K562 (cell line): ENCODE measurements at regions not wholly inside any gene's neighbourhood (a gene's known extent, or its start where the extent isn't known, plus 50 kb on each side); places are given as distances from the start of the nearest gene placed in this dataset.

Experiments used
- ATAC-seq: fragments of 200-7000 bp; cut with Tn5 transposase; 3 replicates; pipeline ENCODE4 v1.9.1; 2020; ENCODE audit warnings: moderate library complexity
- BruUV-seq: library from RNA; stranded (reverse); fragments of 400-500 nt; replicated peaks from 2 replicates; lab custom pipeline; 2021; lab: Mats Ljungman, UMichigan
- CTCF ChIA-PET: fragments of 300-600 bp; formaldehyde crosslinking; extraction: SDS; loops from one replicate; lab custom pipeline; 2021; ENCODE audit warnings: low intra/inter-chr PET ratio; lab: Yijun Ruan, JAX
- POLR2A ChIA-PET: fragments of 300-600, 350-650 bp; sonication (Branson Sonifier 250); formaldehyde crosslinking; extraction: SDS; loops from one replicate; lab custom pipeline; 2021; ENCODE audit warnings: antibody characterized with exemption, inconsistent platforms; lab: Yijun Ruan, JAX
- DNase-seq, 4 experiments: peaks; one replicate each; pipeline versions ENCODE4 v3.0.0 to v3.0.0-alpha.2; 2011 to 2018; ENCODE audit warnings: low spot score in 3 of 4, mixed read lengths in 3 of 4; ENCODE audit errors: extremely low read depth in 1 of 4
- FAIRE-seq: peaks from 2 replicates; lab custom pipeline; 2011; peaks lifted over from hg19 to GRCh38; lab: Jason Lieb, UNC
- H2AFZ ChIP-seq: 2 replicates; pipeline ENCODE4 v1.6.0; 2011; ENCODE audit warnings: low read depth, low read length, control low read depth, inconsistent platforms
- H3K27ac ChIP-seq: fragments of 200-600 bp; 3 replicates; pipeline ENCODE4 v1.8.0; 2011; ENCODE audit warnings: low read depth, mild to moderate bottlenecking, control low read depth, inconsistent platforms, low read length, moderate library complexity, mixed read lengths; ENCODE audit errors: extremely low read depth
- H3K27me3 ChIP-seq, 2 experiments: fragments of 300-600 bp in 1 of 2; 2 replicates in 1 of 2; 3 replicates in 1 of 2; pipeline versions ENCODE4 v1.6.0 to v1.8.0; 2011; ENCODE audit warnings: inconsistent platforms in 2 of 2, low read length in 2 of 2, mild to moderate bottlenecking in 1 of 2, mixed read lengths in 1 of 2, moderate library complexity in 1 of 2; ENCODE audit not compliant: control insufficient read depth in 2 of 2, insufficient read depth in 2 of 2
- H3K36me3 ChIP-seq: fragments of 300-600 bp; 3 replicates; pipeline ENCODE4 v1.8.0; 2011; ENCODE audit warnings: mild to moderate bottlenecking, low read length, inconsistent platforms; ENCODE audit not compliant: control insufficient read depth, insufficient read depth
- H3K4me1 ChIP-seq, 2 experiments: fragments of 200-600 bp in 1 of 2; replicated peaks in 1 of 2; 2 replicates in 1 of 2; 3 replicates in 1 of 2; pipeline versions ENCODE4 v1.5.1 to v1.8.0; 2011; ENCODE audit warnings: inconsistent platforms in 2 of 2, low read length in 2 of 2, mild to moderate bottlenecking in 1 of 2, mixed read lengths in 1 of 2, moderate library complexity in 1 of 2; ENCODE audit not compliant: control insufficient read depth in 2 of 2, insufficient read depth in 2 of 2
- H3K4me2 ChIP-seq: 2 replicates; pipeline ENCODE4 v1.6.1; 2011; ENCODE audit warnings: low read length, control low read depth, inconsistent platforms, mixed read lengths; ENCODE audit not compliant: insufficient read depth
- H3K4me3 ChIP-seq: fragments of 200-600 bp; sonication (generic), shearing (Covaris generic); 2 replicates; pipeline ENCODE4 v1.5.1; 2016; ENCODE audit warnings: control low read depth, inconsistent platforms
- H3K79me2 ChIP-seq: fragments of 200-600 bp; 3 replicates; pipeline ENCODE4 v1.8.0; 2011; ENCODE audit warnings: low read length, inconsistent platforms; ENCODE audit not compliant: control insufficient read depth, insufficient read depth
- H3K9ac ChIP-seq, 2 experiments: 2 replicates each; pipeline versions ENCODE4 v1.6.0 to v1.6.1; 2011; ENCODE audit warnings: low read depth in 2 of 2, low read length in 2 of 2, control low read depth in 1 of 2, inconsistent platforms in 1 of 2, mild to moderate bottlenecking in 1 of 2, mixed read lengths in 1 of 2; ENCODE audit not compliant: insufficient read depth in 1 of 2
- H3K9me1 ChIP-seq: one replicate; pipeline ENCODE4 v1.6.0; 2011; ENCODE audit warnings: inconsistent platforms, mild to moderate bottlenecking, low read length, moderate library complexity; ENCODE audit not compliant: control insufficient read depth, insufficient read depth
- H3K9me3 ChIP-seq: replicated peaks from 2 replicates; pipeline ENCODE4 v1.5.1; 2011; ENCODE audit warnings: low read depth, low read length, inconsistent platforms; ENCODE audit not compliant: control insufficient read depth, insufficient read depth
- H4K20me1 ChIP-seq: replicated peaks from 2 replicates; pipeline ENCODE4 v1.6.1; 2011; ENCODE audit warnings: low read length, inconsistent platforms, mixed read lengths; ENCODE audit not compliant: control insufficient read depth, insufficient read depth
- CHD2 ChIP-seq: IDR thresholded peaks from 2 replicates; pipeline ENCODE4 v1.6.1; 2011; ENCODE audit warnings: low read depth, low read length
- EWSR1 ChIP-seq: fragments of 450-650 bp; IDR thresholded peaks from 2 replicates; pipeline ENCODE4 v1.6.1; 2018; ENCODE audit warnings: borderline replicate concordance, mild to moderate bottlenecking, low read depth, moderate library complexity; ENCODE audit not compliant: partially characterized antibody
- FOXK1 ChIP-seq: sonication (generic); formaldehyde crosslinking; IDR thresholded peaks from 2 replicates; pipeline ENCODE4 v1.8.0; 2022; ENCODE audit warnings: missing genetic modification reagents, mild to moderate bottlenecking, borderline replicate concordance
- KHSRP ChIP-seq: fragments of 450-650 bp; IDR thresholded peaks from 2 replicates; pipeline ENCODE4 v1.6.1; 2017
- MAFF ChIP-seq: IDR thresholded peaks from 2 replicates; pipeline ENCODE4 v1.6.1; 2012; ENCODE audit warnings: low read length, improper control_type of control experiment
- MEF2A ChIP-seq: IDR thresholded peaks from 2 replicates; pipeline ENCODE4 v1.6.1; 2011; ENCODE audit warnings: low read depth, mild to moderate bottlenecking, low read length, moderate library complexity; ENCODE audit not compliant: control insufficient read depth
- NBN ChIP-seq: fragments of 450-650 bp; IDR thresholded peaks from 2 replicates; pipeline ENCODE4 v1.6.1; 2016; ENCODE audit warnings: low read depth, mild to moderate bottlenecking
- SETDB1 ChIP-seq: IDR thresholded peaks from one replicate; pipeline ENCODE4 v1.6.1; 2012; ENCODE audit warnings: low read length, control low read depth, inconsistent platforms
- ZNF175 ChIP-seq: fragments of 200-800 bp; sonication (Bioruptor generic); IDR thresholded peaks from 2 replicates; pipeline ENCODE4 v1.6.1; 2016; ENCODE audit warnings: low read depth, mild to moderate bottlenecking, missing genetic modification characterization, missing compliant biosample characterization
- whole genome bisulfite sequencing: fragments of 100-300 bp; shearing (Covaris generic); methylation state at CpG from one replicate; pipeline ENCODE4 v1.1.6; 2016; ENCODE audit warnings: low coverage, mixed read lengths; ENCODE audit not compliant: insufficient coverage; ENCODE audit errors: missing lambda C conversion rate; 5-methylcytosine and 5-hydroxymethylcytosine counted together
- in situ Hi-C: fragments of 300-500 bp; cut with MboI; formaldehyde crosslinking; loops from 4 replicates; pipeline ENCODE4 v1.15.0; 2018; ENCODE audit warnings: inconsistent platforms, mixed read lengths
- intact Hi-C: fragments of 100-400 bp; cut with micrococcal nuclease; formaldehyde crosslinking; loops from 2 replicates; pipeline ENCODE4 v1.14.2; 2022
- TF ChIP-seq, protein P1 (sequence below): sonication (generic); formaldehyde crosslinking; IDR thresholded peaks from 2 replicates; pipeline ENCODE4 v1.8.0; 2022; ENCODE audit warnings: mild to moderate bottlenecking, missing genetic modification reagents

DNA sequence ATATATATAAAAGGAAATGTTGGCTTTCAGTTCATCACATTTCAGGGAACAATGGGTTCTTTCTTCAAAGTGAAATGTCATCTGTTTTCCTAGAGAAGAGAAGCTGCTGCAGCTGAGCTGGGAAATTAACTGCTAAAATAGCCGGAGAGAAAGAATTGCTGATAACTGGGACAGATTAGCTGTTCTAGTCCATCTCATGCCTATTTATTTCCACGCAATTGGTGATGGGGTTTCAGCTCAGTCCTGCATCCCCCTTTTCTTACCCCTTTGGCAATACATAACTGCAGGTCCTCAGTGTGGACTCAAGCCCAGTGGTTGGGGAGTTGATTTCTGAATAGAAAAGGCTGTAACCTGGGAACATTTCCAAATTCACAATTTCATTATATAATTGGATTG lies 436.9 kb upstream of the TMEM132C start:
- ATAC-seq (no peak), FAIRE-seq (no peak), DNase-seq (no peak)
- H4K20me1 ChIP-seq = no peaks in the 10 kb centered on the region
- no peak for TF ChIP-seq MEF2A
- TF ChIP-seq CHD2 = no peak
- no peak for TF ChIP-seq ZNF175
- TF ChIP-seq EWSR1 = no peak
- no peak for TF ChIP-seq FOXK1 (CRISPR knock-in tag)
- no peak for TF ChIP-seq MAFF
- no peak for TF ChIP-seq SETDB1
- no peaks in the 10 kb centered on the region for H3K36me3 ChIP-seq
- no peak overlapping the region for H3K9ac ChIP-seq
- H3K9me1 ChIP-seq = no peaks in the 10 kb centered on the region
- ChIA-PET CTCF (no interaction called here), POLR2A (no interaction called here)
- no TSS peak for BruUV-seq
- H3K4me3 ChIP-seq = no peak overlapping the region
- 0% methylated on average over 2 of the region's 2 CpGs for WGBS
- in situ Hi-C loops = no loop called here
- H3K79me2 ChIP-seq = no peaks in the 10 kb centered on the region
- no peaks in the 10 kb centered on the region for H3K27me3 ChIP-seq
- H3K27ac ChIP-seq = no peak overlapping the region
- intact Hi-C loops = no loop called here
- no peaks in the 10 kb centered on the region for H3K4me1 ChIP-seq
- H3K4me2 ChIP-seq = no peak overlapping the region
- H3K9me3 ChIP-seq = no peaks in the 10 kb centered on the region
- no peak overlapping the region for H2AFZ ChIP-seq

DNA sequence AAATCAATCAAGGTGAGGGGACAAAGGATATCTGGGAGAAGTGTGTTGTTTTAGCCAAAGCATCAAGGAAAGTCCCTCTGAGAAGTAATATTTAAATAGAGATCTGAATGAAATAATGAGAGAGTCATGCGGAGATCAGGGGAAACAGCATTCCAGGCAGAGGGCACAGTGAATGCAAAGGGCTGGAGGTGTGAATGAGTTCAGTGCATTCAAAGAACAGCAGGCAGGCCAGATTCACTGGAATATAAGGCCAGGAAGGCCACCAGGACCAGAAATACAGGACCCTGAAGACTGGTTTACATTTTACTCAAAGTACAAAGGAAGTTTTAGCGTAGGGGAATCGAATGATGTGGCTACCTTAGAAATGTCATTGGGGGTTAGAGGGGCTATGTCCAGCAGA lies 436.2 kb upstream of the TMEM132C start:
- DNase-seq (no peak), ATAC-seq (no peak), FAIRE-seq (no peak)
- no peak for TF ChIP-seq KHSRP
- TF ChIP-seq NBN = no peak
- TF ChIP-seq, protein P1, sequence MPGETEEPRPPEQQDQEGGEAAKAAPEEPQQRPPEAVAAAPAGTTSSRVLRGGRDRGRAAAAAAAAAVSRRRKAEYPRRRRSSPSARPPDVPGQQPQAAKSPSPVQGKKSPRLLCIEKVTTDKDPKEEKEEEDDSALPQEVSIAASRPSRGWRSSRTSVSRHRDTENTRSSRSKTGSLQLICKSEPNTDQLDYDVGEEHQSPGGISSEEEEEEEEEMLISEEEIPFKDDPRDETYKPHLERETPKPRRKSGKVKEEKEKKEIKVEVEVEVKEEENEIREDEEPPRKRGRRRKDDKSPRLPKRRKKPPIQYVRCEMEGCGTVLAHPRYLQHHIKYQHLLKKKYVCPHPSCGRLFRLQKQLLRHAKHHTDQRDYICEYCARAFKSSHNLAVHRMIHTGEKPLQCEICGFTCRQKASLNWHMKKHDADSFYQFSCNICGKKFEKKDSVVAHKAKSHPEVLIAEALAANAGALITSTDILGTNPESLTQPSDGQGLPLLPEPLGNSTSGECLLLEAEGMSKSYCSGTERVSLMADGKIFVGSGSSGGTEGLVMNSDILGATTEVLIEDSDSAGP (CRISPR knock-in tag) = no peak
- Histone ChIP-seq H3K36me3 (no peaks in the 10 kb centered on the region), H3K4me2 (no peak overlapping the region), H3K9me1 (no peaks in the 10 kb centered on the region), H3K27ac (no peak overlapping the region), H3K79me2 (no peaks in the 10 kb centered on the region), H3K9ac (no peak overlapping the region), H4K20me1 (no peaks in the 10 kb centered on the region), H3K4me3 (no peak overlapping the region), H3K4me1 (no peaks in the 10 kb centered on the region), H3K9me3 (no peaks in the 10 kb centered on the region), H2AFZ (no peak overlapping the region), H3K27me3 (no peaks in the 10 kb centered on the region)
- ChIA-PET CTCF (no interaction called here), POLR2A (no interaction called here)
- in situ Hi-C loops = no loop called here
- intact Hi-C loops = no loop called here
- no TSS peak for BruUV-seq
- 0% methylated on average over 3 of the region's 3 CpGs for WGBS
